GM12891 (cell line): ENCODE measurements at regions not wholly inside any gene's neighbourhood (a gene's known extent, or its start where the extent isn't known, plus 50 kb on each side); places are given as distances from the start of the nearest gene placed in this dataset.

ENCODE experiments used
- POLR2A ChIP-seq: IDR thresholded peaks from 2 replicates; pipeline ENCODE4 v1.6.1; 2011; ENCODE audit warnings: low read depth, low read length, control low read depth
- POLR2AphosphoS5 ChIP-seq: IDR thresholded peaks from 2 replicates; pipeline ENCODE4 v1.6.1; 2011; ENCODE audit warnings: low read depth, low read length, control low read depth
- SPI1 ChIP-seq: IDR thresholded peaks from 2 replicates; pipeline ENCODE4 v1.6.1; 2011; ENCODE audit warnings: low read depth, low read length, control low read depth

DNA sequence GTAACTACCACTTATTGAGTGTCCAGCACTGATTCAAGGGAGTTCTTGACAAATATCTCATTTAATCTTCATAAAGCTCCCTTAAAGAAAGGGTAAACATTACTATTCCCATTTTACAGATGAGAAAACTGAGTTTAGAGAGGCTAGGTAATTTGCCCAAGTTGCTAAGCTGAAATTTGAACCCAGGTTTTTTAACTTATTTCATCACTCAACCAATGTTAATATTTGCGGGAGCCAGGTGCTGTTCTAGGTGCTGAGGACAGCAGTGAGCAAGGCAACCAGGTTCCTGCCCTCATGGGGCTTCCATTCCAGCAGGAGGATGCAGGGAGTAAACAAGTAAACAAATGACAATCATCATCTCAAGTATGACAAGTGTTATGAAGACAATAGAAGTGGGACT, 104.0 kb upstream of the LHX1 start:
- no peak for TF ChIP-seq POLR2A
- TF ChIP-seq SPI1: no peak
- no peak for TF ChIP-seq POLR2AphosphoS5
